Activated CD8-positive, alpha-beta T cell treated with anti-CD3 and anti-CD28 coated beads for 36 hours (primary cell): ENCODE measurements at regions not wholly inside any gene's neighbourhood (a gene's known extent, or its start where the extent isn't known, plus 50 kb on each side); places are given as distances from the start of the nearest gene placed in this dataset.
A peak's percentile ranks its signal among the peaks of the same experiment; 100 is the strongest.

Source experiments
- ATAC-seq: fragments of 200-7000 bp; cut with Tn5 transposase; one replicate; pipeline ENCODE4 v1.10.0; 2021; ENCODE audit warnings: mild to moderate bottlenecking, moderate library complexity
- CTCF ChIA-PET: fragments of 350-600 bp; sonication (Branson Sonifier 250); formaldehyde crosslinking; loops from one replicate; lab custom pipeline; 2021; ENCODE audit warnings: antibody characterized with exemption; lab: Charles Lee
- POLR2A ChIA-PET: fragments of 350-600 bp; sonication (Branson Sonifier 250); formaldehyde crosslinking; loops from one replicate; lab custom pipeline; 2021; ENCODE audit warnings: antibody characterized with exemption; lab: Charles Lee
- DNase-seq: peaks from one replicate; pipeline ENCODE4 v3.0.0-alpha.2; 2020
- H3K27ac Mint-ChIP-seq: one replicate; pipeline ENCODE4 v1.8.0; 2021; ENCODE audit warnings: mild to moderate bottlenecking, mixed read lengths
- H3K27me3 Mint-ChIP-seq: one replicate; pipeline ENCODE4 v1.8.0; 2021; ENCODE audit warnings: mixed read lengths
- H3K36me3 Mint-ChIP-seq: one replicate; pipeline ENCODE4 v1.8.0; 2021; ENCODE audit warnings: low read depth, mixed read lengths
- H3K4me1 Mint-ChIP-seq: one replicate; pipeline ENCODE4 v1.8.0; 2021; ENCODE audit warnings: low read depth, mixed read lengths
- H3K4me3 Mint-ChIP-seq: one replicate; pipeline ENCODE4 v1.8.0; 2021; ENCODE audit warnings: mild to moderate bottlenecking, moderate library complexity, mixed read lengths
- H3K9me3 Mint-ChIP-seq: one replicate; pipeline ENCODE4 v1.8.0; 2021; ENCODE audit warnings: mixed read lengths
- CTCF ChIP-seq: fragments of 200-600 bp; IDR thresholded peaks from one replicate; pipeline ENCODE4 v1.8.0; 2022; ENCODE audit warnings: antibody characterized with exemption, mild to moderate bottlenecking
- intact Hi-C: fragments of 100-400 bp; cut with micrococcal nuclease; formaldehyde crosslinking; loops from one replicate; pipeline ENCODE4 v1.10.0; 2022

- Mint-ChIP-seq H3K9me3 (peaks cover 7% of the 10 kb centered on the region), H3K4me1 (peaks cover 19% of the 10 kb centered on the region), H3K4me3 (no peak overlapping the region), H3K27ac (no peak overlapping the region), H3K27me3 (peaks cover 8% of the 10 kb centered on the region), H3K36me3 (peaks cover 1% of the 10 kb centered on the region)
- ATAC-seq (no peak), DNase-seq (no peak)
- CTCF ChIA-PET: interaction anchor here (1.0 to 2.3 kb wide), 3 partner anchors 9 to 60 kb away, joined by 3 to 6 read pairs (median 3); no protein-coding TSS in a partner anchor
- no peak for TF ChIP-seq CTCF
- POLR2A ChIA-PET: interaction anchor here (1.1 kb wide), 1 partner anchor 49 kb away, joined by 3 read pairs; no protein-coding TSS in a partner anchor
- intact Hi-C loops: no loop called here
Measured at GRCh38 chr4:123503698-123504363, 107.2 kb downstream of the SPRY1 start.

- Mint-ChIP-seq H3K36me3 (peaks cover 1% of the 10 kb centered on the region), H3K9me3 (peaks cover 5% of the 10 kb centered on the region), H3K4me1 (peaks cover 19% of the 10 kb centered on the region), H3K27me3 (peaks cover 8% of the 10 kb centered on the region), H3K4me3 (peak overlapping the region; percentile 78), H3K27ac (peak overlapping the region; percentile 87)
- ChIA-PET POLR2A (interaction anchor here (0.6 to 1.1 kb wide), 3 partner anchors 51 to 527 kb away, joined by 3 read pairs; no protein-coding TSS in a partner anchor), CTCF (interaction anchor here (1.3 to 2.3 kb wide), 3 partner anchors 11 to 59 kb away, joined by 3 to 6 read pairs (median 3); no protein-coding TSS in a partner anchor)
- no peak for TF ChIP-seq CTCF
- DNase-seq: peak; percentile 63
- ATAC-seq: peak; percentile 72
- intact Hi-C loops: no loop called here
Measured at GRCh38 chr4:123505095-123506010, 108.8 kb downstream of the SPRY1 start.

GRCh38 chr4:123506011-123506695 lies 109.6 kb downstream of the SPRY1 start:
- CTCF ChIA-PET: interaction anchor here (1.5 kb wide), 1 partner anchor 12 kb away, joined by 3 read pairs; no protein-coding TSS in a partner anchor

GRCh38 chr4:123507376-123507775 lies 110.8 kb downstream of the SPRY1 start:
- H3K27ac Mint-ChIP-seq: no peak overlapping the region
- H3K36me3 Mint-ChIP-seq: peaks cover 1% of the 10 kb centered on the region
- DNase-seq (no peak), ATAC-seq (no peak)
- peaks cover 19% of the 10 kb centered on the region for H3K4me1 Mint-ChIP-seq
- H3K4me3 Mint-ChIP-seq: no peak overlapping the region
- no peaks in the 10 kb centered on the region for H3K9me3 Mint-ChIP-seq
- intact Hi-C loops: no loop called here
- H3K27me3 Mint-ChIP-seq: peaks cover 8% of the 10 kb centered on the region
- ChIA-PET CTCF (no interaction called here), POLR2A (no interaction called here)
- no peak for TF ChIP-seq CTCF

More at GRCh38 chr4:123506011-123506695, 109.6 kb downstream of the SPRY1 start:
- DNase-seq: no peak
- POLR2A ChIA-PET: no interaction called here
- Mint-ChIP-seq H3K36me3 (peaks cover 1% of the 10 kb centered on the region), H3K27me3 (peaks cover 8% of the 10 kb centered on the region), H3K4me3 (peak overlapping the region; percentile 78), H3K9me3 (no peaks in the 10 kb centered on the region), H3K4me1 (peaks cover 19% of the 10 kb centered on the region), H3K27ac (peak overlapping the region; percentile 79)
- TF ChIP-seq CTCF: no peak
- ATAC-seq: no peak
- intact Hi-C loops: no loop called here
